ENCODE measurements at regions not wholly inside any gene's neighbourhood (a gene's known extent, or its start where the extent isn't known, plus 50 kb on each side); places are given as distances from the start of the nearest gene placed in this dataset.

DNA sequence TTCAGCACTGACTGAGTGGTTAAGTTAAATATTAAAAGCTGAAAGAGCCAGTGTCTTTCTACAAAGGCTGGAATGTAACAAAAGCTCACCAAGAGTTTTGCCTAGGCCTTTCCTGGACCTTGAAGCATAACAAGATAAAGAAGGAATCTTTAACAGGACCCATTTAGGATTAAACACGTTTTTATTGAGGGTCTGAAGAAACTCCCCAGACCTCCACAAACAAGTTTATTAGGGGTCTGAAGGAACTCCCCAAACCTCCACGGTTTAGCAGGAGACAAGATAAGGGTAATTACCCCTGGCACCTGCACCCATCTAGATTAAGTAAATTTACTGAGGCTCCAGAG, 104.0 kb downstream of the ACAA2 start:
- ATAC-seq (no peak), DNase-seq (no peak)
- intact Hi-C loops (cut with DNase I), result no loop called here
- H3K27ac ChIP-seq, result no peak overlapping the region
- WGBS, 4 donors, result 34 to 64% (median 49%) methylated on average over 2 of the region's 2 CpGs
- peaks cover 0 to 2% (median 0%) of the 10 kb centered on the region in 9 donors for H3K27me3 ChIP-seq
- TF ChIP-seq POLR2A (IDR thresholded peaks at IDR 0.05), result no peak
- H3K9me3 ChIP-seq, result peaks cover 0 to 3% (median 0%) of the 10 kb centered on the region in 12 donors
- peaks cover 0 to 3% (median 0%) of the 10 kb centered on the region in 12 donors for H3K4me1 ChIP-seq
- no peaks in the 10 kb centered on the region for H3K36me3 ChIP-seq
- no peak overlapping the region for H3K4me3 ChIP-seq

DNA sequence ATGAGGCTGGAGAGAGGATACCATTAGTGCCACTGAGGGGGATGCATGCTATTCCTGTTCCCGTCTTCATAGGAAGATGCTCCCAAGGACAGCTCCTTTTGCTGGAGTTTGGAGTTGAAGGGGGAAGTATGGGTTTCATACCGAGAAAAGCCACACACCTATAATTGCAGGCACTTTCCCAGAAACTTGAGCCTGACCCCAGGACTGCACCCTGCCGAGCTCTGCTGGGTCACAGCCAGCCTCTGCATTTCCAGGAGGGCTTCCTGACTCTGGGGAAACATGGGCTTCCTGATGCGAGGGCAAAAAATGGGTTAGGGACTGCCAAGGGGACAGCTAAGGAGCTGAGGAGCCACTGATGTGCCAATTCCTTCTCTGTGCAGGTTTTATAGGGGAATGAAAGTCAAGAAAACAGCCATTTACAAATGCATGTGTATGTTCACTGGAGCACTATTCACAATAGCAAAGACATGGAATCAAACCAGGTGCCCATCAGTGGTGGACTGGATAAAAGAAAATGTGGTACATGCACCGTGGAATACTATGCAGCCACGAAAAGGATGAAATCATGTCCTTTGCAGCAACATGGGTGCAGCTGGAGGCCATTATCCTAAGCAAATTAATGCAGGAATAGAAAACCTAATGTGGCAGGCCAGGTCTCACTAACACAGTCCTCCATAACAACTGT, 104.5 kb downstream of the ACAA2 start:
- 66 to 82% (median 78%) methylated on average over 6 of the region's 6 CpGs for WGBS, 4 donors
- H3K36me3 ChIP-seq, result no peaks in the 10 kb centered on the region
- intact Hi-C loops (cut with DNase I), result no loop called here
- no peak overlapping the region for H3K27ac ChIP-seq
- peaks cover 0 to 8% (median 0%) of the 10 kb centered on the region in 12 donors for H3K4me1 ChIP-seq
- ATAC-seq, result no peak
- no peak overlapping the region for H3K4me3 ChIP-seq
- no peak for DNase-seq
- peaks cover 0 to 3% (median 0%) of the 10 kb centered on the region in 12 donors for H3K9me3 ChIP-seq
- H3K27me3 ChIP-seq, result no peaks in the 10 kb centered on the region
- TF ChIP-seq CTCF (IDR thresholded peaks at IDR 0.05) (no peak), POLR2A (IDR thresholded peaks at IDR 0.05) (no peak)

GRCh38 chr18:49707599-49707998, 105.7 kb downstream of the ACAA2 start:
- no peak for TF ChIP-seq POLR2A (IDR thresholded peaks at IDR 0.05)
- no peak for TF ChIP-seq CTCF (IDR thresholded peaks at IDR 0.05)
- Histone ChIP-seq H3K27ac (no peak overlapping the region), H3K4me3 (no peak overlapping the region)

DNA sequence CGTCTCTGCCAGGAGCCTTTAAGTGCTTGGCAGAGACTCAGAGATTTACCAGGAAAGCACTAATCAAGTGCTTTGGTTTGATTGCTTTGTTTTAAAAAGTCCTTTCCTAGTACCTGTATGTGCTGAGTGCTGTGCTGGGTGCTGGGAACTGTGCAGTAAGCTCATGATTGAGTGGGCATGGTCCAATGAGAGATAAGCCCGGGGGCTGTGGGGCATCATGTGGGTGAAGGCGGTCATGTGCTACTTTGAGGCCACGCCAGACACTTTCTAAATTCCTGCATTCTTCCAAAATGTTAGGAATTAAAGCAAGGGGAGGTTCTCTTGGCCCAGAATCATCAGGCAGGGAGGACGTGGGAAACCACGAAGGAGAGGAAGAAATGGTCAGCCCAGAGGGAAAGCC, 109.0 kb downstream of the ACAA2 start:
- H3K4me3 ChIP-seq, result no peak overlapping the region
- peaks cover 0 to 3% (median 0%) of the 10 kb centered on the region in 12 donors for H3K9me3 ChIP-seq
- 45 to 55% (median 49%) methylated on average over 6 of the region's 6 CpGs for WGBS, 4 donors
- H3K4me1 ChIP-seq, result peaks cover 0 to 9% (median 0%) of the 10 kb centered on the region in 12 donors
- intact Hi-C loops (cut with DNase I), result no loop called here
- H3K27ac ChIP-seq, result no peak overlapping the region
- TF ChIP-seq POLR2A (IDR thresholded peaks at IDR 0.05), result no peak
- TF ChIP-seq CTCF (IDR thresholded peaks at IDR 0.05), result no peak
- DNase-seq, result no peak
- ATAC-seq, result peak in 1 of 4 donors; percentile 29
- H3K27me3 ChIP-seq, result no peaks in the 10 kb centered on the region
- no peaks in the 10 kb centered on the region for H3K36me3 ChIP-seq

More at GRCh38 chr18:49707599-49707998, 105.7 kb downstream of the ACAA2 start:
- peaks cover 0 to 9% (median 0%) of the 10 kb centered on the region in 12 donors for H3K4me1 ChIP-seq
- no peak for DNase-seq
- H3K27me3 ChIP-seq, result no peaks in the 10 kb centered on the region
- intact Hi-C loops (cut with DNase I), result no loop called here
- no peaks in the 10 kb centered on the region for H3K36me3 ChIP-seq
- H3K9me3 ChIP-seq, result peaks cover 0 to 3% (median 0%) of the 10 kb centered on the region in 12 donors
- ATAC-seq, result no peak
- WGBS, 4 donors, result 84 to 93% (median 88%) methylated on average over 3 of the region's 3 CpGs

- H3K4me1 ChIP-seq, result peaks cover 0 to 17% (median 0%) of the 10 kb centered on the region in 12 donors
- H3K27ac ChIP-seq, result no peak overlapping the region
- H3K9me3 ChIP-seq, result peaks cover 0 to 3% (median 0%) of the 10 kb centered on the region in 12 donors
- no peak for ATAC-seq
- intact Hi-C loops (cut with DNase I), result no loop called here
- WGBS, 4 donors, result 71 to 83% (median 77%) methylated on average over 5 of the region's 5 CpGs
- H3K4me3 ChIP-seq, result no peak overlapping the region
- no peaks in the 10 kb centered on the region for H3K36me3 ChIP-seq
- DNase-seq, result no peak
- TF ChIP-seq CTCF (IDR thresholded peaks at IDR 0.05), result no peak
- no peak for TF ChIP-seq POLR2A (IDR thresholded peaks at IDR 0.05)
- H3K27me3 ChIP-seq, result no peaks in the 10 kb centered on the region
Observed at GRCh38 chr18:49701190-49701589, 112.1 kb downstream of the ACAA2 start.
